DND-41 (cell line): ENCODE measurements at regions not wholly inside any gene's neighbourhood (a gene's known extent, or its start where the extent isn't known, plus 50 kb on each side); places are given as distances from the start of the nearest gene placed in this dataset.
"Not testable (repeated sequence)": the region's sequence is repeated elsewhere in the genome, so short reads cannot be mapped to it uniquely, and the experiment has no call there.

Experiments
- EZH2 ChIP-seq: IDR thresholded peaks from 3 replicates; pipeline ENCODE4 v1.6.1; 2012; ENCODE audit warnings: borderline replicate concordance, low read depth, mild to moderate bottlenecking, moderate library complexity, low read length, inconsistent platforms; ENCODE audit not compliant: severe bottlenecking
- TF ChIP-seq, protein P1 (sequence below): IDR thresholded peaks from 2 replicates; pipeline ENCODE4 v1.5.1; 2012; ENCODE audit warnings: borderline replicate concordance, low read length, moderate library complexity, mild to moderate bottlenecking; ENCODE audit not compliant: poor library complexity, severe bottlenecking; ENCODE audit errors: extremely low read depth

DNA sequence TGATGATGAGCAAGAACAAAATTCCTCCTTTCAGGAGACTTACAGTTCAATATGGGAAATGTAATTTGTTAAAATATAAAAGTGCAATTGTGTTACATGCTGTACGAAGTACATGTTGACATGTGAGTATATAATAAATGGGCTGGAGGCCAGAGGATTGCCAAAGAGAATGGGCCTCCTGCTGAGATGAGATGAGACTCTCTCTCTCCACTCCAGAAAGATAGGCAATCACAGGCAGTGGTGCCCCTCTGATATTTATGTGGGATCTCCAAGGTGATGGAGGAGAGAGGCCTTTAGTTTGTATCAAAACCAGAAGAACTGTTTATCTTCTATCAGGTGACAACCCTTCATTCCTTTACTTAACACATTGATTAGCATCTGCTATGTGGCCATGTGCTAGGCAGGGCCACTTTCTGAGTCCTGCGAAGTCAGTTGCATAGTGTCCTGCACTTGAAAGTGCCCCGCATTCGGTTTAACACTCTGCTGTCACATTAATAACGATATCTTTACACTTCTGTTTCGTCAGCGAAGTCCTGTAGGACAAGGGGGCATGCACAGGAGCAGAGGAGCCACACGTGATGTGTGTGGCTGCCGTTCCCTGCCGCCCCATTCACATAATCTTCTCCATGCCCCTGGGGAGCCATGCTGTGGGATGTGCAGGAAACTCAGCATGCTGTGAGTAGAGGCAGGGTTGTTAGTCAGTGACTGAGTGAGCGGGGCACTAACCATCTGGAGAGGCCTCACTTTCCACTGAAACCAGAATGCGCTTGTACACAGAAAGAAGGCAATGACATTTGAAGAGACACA is 60.2 kb upstream of the RABL2A start:
- TF ChIP-seq, protein P1, sequence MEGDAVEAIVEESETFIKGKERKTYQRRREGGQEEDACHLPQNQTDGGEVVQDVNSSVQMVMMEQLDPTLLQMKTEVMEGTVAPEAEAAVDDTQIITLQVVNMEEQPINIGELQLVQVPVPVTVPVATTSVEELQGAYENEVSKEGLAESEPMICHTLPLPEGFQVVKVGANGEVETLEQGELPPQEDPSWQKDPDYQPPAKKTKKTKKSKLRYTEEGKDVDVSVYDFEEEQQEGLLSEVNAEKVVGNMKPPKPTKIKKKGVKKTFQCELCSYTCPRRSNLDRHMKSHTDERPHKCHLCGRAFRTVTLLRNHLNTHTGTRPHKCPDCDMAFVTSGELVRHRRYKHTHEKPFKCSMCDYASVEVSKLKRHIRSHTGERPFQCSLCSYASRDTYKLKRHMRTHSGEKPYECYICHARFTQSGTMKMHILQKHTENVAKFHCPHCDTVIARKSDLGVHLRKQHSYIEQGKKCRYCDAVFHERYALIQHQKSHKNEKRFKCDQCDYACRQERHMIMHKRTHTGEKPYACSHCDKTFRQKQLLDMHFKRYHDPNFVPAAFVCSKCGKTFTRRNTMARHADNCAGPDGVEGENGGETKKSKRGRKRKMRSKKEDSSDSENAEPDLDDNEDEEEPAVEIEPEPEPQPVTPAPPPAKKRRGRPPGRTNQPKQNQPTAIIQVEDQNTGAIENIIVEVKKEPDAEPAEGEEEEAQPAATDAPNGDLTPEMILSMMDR = not testable (repeated sequence)
- not testable (repeated sequence) for TF ChIP-seq EZH2
